ENCODE measurements at regions not wholly inside any gene's neighbourhood (a gene's known extent, or its start where the extent isn't known, plus 50 kb on each side); places are given as distances from the start of the nearest gene placed in this dataset.
"Not testable (repeated sequence)": the region's sequence is repeated elsewhere in the genome, so short reads cannot be mapped to it uniquely, and the experiment has no call there.

GRCh38 chr22:49670456-49671330, 157.0 kb downstream of the BRD1 start (continued):
- TF ChIP-seq CTCF (conservative IDR thresholded peaks at IDR 0.05; ENCODE audit: low read depth in 2 of 2), result no peak
- TF ChIP-seq STAT1 (IDR thresholded peaks at IDR 0.05; ENCODE audit: unreplicated experiment), result no peak
- no peak for TF ChIP-seq CREB1 (CRISPR knock-in tag; IDR thresholded peaks at IDR 0.05; ENCODE audit: low read depth)
- no peak for TF ChIP-seq ZNF114 (CRISPR knock-in tag; IDR thresholded peaks at IDR 0.05)
- no peak for TF ChIP-seq EZH2 (IDR thresholded peaks at IDR 0.05; ENCODE audit: low read depth, unreplicated experiment)
- TF ChIP-seq ZNF462 (CRISPR knock-in tag; IDR thresholded peaks at IDR 0.05), result no peak

GRCh38 chr22:49669969-49670455, 157.7 kb downstream of the BRD1 start:
- H3F3A ChIP-seq (replicated peaks; ENCODE audit: low read depth); H3K27ac Mint-ChIP-seq; H3K27me3 ChIP-seq (ENCODE audit: insufficient read depth); ATAC-seq; H2AFZ ChIP-seq; H3K27ac ChIP-seq (ENCODE audit: low read depth); H3K79me2 ChIP-seq (replicated peaks; ENCODE audit: insufficient read depth); H3K4me1 ChIP-seq (ENCODE audit: insufficient read depth); H3K4me2 ChIP-seq; H3K9me2 ChIP-seq (ENCODE audit: insufficient read depth); H3K36me3 Mint-ChIP-seq (ENCODE audit: low read depth); DNase-seq (ENCODE audit: low spot score); H4K20me1 ChIP-seq (replicated peaks; ENCODE audit: insufficient read depth); H3K4me3 ChIP-seq; H3K36me3 ChIP-seq (ENCODE audit: insufficient read depth); H3K9me3 Mint-ChIP-seq: not testable (repeated sequence)
- Mint-ChIP-seq H3K27me3 (ENCODE audit: insufficient read depth, low read depth, poor library complexity) (peaks cover 49% of the 10 kb centered on the region), H3K4me3 (peak overlapping the region; percentile 48), H3K4me1 (peaks cover 13% of the 10 kb centered on the region)

GRCh38 chr22:49669427-49669968, 158.2 kb downstream of the BRD1 start:
- H3K79me2 ChIP-seq (replicated peaks; ENCODE audit: insufficient read depth); H3K27ac ChIP-seq (ENCODE audit: low read depth); H3K36me3 Mint-ChIP-seq (ENCODE audit: low read depth); H3K9me3 Mint-ChIP-seq; ATAC-seq; H3K27ac Mint-ChIP-seq; H2AFZ ChIP-seq; H3K36me3 ChIP-seq (ENCODE audit: insufficient read depth); H3K27me3 ChIP-seq (ENCODE audit: insufficient read depth); H3K4me3 ChIP-seq; H3K4me1 ChIP-seq (ENCODE audit: insufficient read depth); H3K9me2 ChIP-seq (ENCODE audit: insufficient read depth); DNase-seq (ENCODE audit: low spot score); H4K20me1 ChIP-seq (replicated peaks; ENCODE audit: insufficient read depth); H3K4me2 ChIP-seq; H3F3A ChIP-seq (replicated peaks; ENCODE audit: low read depth): not testable (repeated sequence)
- Mint-ChIP-seq H3K4me1 (peaks cover 13% of the 10 kb centered on the region), H3K4me3 (peak overlapping the region; percentile 48), H3K27me3 (ENCODE audit: insufficient read depth, low read depth, poor library complexity) (peaks cover 43% of the 10 kb centered on the region)

Data from GM23338 (cell line).